Stimulated activated CD4-positive, alpha-beta T cell treated with anti-CD3 and anti-CD28 coated beads, Interleukin-15, amount 100 ng/mL, for 24 hours (primary cell): ENCODE measurements at regions not wholly inside any gene's neighbourhood (a gene's known extent, or its start where the extent isn't known, plus 50 kb on each side); places are given as distances from the start of the nearest gene placed in this dataset.

Experiments used
- DNase-seq: peaks from one replicate; pipeline ENCODE4 v3.0.0-alpha.2; 2020

DNA sequence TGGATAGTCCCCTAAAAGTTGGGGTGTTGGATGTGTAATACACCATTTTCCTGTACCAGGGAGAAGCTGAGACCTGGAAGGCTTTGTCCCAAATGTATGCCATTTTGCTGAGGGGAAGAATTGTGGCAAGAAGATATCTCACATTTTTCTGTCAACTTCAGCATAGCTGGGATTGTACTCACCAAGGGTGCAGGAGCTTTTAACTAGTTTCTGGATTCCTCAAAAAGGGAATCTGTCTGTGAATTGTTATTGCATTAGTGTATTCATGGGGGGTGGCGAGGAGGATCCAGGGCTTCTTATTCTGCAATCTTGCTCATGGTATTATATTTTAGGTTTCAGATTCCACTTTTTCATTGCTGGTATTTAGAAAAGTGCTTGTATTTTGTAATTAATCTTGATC, 208.2 kb upstream of the MYOCD start:
- no peak for DNase-seq

DNA sequence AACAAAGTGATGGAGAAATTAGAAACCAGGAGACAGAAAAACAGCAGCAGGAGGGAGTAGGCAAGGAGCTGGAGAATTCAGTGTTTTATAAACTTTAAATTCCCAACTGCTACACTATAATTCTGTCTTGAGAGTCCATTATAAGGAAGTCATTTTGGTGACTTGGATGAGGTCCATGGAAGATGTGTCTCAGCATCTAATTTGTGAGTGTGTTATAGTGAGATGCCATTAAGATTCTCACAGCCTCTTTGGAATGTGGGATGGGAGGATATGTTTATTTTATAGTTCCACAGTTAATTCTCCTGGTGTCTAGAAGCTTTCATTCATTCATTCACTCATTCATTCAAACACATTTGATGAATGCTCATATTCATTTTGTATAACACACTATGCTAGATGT, 206.0 kb upstream of the MYOCD start:
- DNase-seq = no peak

DNA sequence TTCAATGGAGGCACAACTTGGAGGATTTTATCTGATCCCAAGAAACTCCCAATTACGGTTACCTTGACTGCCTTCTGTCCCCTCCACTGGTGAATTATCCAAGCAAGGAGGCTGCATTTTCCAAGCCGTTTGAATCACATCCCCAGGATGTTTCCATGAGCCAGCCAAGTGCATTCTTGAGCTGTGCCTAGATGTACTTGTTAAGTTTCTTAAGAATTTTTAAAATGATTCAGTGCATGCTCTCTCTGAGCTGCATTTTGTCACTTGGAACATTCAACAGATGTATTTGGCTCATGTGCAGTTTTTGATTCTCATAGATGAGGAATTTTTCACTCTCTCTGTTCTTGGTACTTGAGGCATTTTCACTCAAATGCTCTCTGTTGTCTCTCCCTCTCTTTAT, 202.6 kb upstream of the MYOCD start:
- DNase-seq = no peak

- DNase-seq = no peak
These were observed 193.2 kb upstream of the MYOCD start for GRCh38 chr17:12472252-12473173.

GRCh38 chr17:12478311-12478710, 187.4 kb upstream of the MYOCD start:
- no peak for DNase-seq

- no peak for DNase-seq
These were observed 180.3 kb upstream of the MYOCD start for GRCh38 chr17:12485361-12485906.

DNA sequence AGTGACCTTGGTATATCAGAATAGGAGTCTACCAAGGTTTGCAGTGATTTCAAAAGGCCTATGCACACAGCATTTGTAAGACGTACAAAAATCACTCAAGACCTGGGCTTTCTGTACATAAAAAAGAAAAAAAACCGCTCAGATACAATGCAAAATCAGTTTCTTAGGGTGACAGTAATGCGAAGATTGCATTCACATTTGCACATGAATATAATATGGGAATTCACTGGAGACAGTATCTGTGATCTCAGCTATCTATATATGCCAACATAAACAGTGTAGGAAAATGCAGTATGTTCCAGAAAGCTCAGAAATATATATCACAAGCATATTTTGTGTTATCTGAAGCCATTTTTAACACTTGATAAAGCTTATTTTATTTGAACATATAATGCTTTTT, 176.4 kb upstream of the MYOCD start:
- no peak for DNase-seq

DNA sequence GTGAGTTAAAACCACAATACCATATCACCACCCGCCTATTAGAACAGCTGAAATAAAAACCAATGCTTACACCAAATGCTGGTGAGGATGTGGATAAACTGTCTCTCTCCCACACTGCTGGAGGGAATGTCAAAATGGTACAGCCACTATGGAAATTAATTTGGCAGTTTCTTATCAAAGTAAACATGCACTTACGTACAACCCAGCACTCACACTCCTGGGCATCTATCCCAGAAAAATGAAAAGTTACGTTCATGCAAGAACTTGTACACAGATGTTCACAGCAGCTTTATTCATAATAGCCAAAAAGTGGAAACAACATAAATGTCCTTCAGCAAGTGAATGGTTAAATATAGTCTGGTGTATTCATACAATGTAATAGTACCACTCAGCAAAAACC, 173.2 kb upstream of the MYOCD start:
- DNase-seq = no peak

- no peak for DNase-seq
These were observed 159.8 kb upstream of the MYOCD start for GRCh38 chr17:12505866-12506265.

- DNase-seq = no peak
These were observed 158.6 kb upstream of the MYOCD start for GRCh38 chr17:12507026-12507595.

- DNase-seq = no peak
These were observed 155.9 kb upstream of the MYOCD start for GRCh38 chr17:12509801-12510200.

GRCh38 chr17:12510535-12510934, 155.2 kb upstream of the MYOCD start:
- DNase-seq = no peak

DNA sequence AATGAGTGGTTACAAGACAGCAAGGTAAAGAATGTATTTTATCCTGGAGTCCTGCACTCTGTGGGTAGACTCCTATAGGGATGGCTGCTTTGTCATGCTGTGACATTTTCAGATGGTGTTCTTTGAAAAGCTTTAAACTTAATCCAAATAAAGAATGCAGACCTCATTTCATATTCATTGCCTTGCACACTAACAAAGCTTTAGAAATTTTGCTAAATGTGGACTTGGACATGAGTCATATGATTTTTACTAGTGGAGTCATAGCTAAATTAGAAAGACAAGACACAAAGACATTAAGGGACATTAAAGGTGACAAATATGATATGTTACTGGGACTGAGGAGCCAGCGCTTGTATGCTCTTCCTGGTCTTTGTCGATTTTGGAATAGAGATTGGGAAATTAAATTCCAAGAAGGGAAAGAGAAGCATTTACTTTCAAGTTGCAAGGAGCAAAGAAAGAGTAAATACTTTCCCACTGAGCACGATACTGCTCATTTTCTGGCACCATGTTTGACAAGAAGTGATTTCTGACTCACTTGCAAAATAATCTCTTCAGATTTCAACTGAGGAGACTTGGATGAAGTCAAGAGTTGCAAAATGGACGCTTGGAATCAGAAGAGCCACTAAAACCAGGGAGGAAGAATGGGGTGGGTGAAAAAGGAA, 152.9 kb upstream of the MYOCD start:
- DNase-seq = no peak

- DNase-seq = no peak
These were observed 151.1 kb upstream of the MYOCD start for GRCh38 chr17:12514596-12514995.

GRCh38 chr17:12519956-12520594, 145.6 kb upstream of the MYOCD start:
- DNase-seq = no peak

DNA sequence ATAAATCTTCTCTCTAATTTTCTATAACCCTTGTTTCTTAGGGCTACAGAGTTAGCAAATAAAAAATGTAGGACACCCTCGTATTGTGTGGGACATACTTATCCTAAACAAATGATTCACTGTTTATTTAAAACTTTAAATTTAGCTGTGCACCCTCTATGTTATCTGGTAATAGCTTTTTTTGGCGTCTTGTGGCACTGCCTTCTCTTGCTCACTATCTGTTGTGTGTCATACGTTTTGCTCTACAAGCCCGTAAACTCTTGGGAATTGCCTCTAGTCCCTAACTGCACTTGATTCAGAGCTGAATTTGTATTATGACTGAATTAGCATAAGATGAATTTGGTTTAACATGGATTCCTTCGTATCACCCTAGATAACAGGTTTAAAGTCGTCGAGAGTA, 144.3 kb upstream of the MYOCD start:
- DNase-seq = no peak

- DNase-seq = no peak
These were observed 143.4 kb upstream of the MYOCD start for GRCh38 chr17:12522336-12522735.

DNA sequence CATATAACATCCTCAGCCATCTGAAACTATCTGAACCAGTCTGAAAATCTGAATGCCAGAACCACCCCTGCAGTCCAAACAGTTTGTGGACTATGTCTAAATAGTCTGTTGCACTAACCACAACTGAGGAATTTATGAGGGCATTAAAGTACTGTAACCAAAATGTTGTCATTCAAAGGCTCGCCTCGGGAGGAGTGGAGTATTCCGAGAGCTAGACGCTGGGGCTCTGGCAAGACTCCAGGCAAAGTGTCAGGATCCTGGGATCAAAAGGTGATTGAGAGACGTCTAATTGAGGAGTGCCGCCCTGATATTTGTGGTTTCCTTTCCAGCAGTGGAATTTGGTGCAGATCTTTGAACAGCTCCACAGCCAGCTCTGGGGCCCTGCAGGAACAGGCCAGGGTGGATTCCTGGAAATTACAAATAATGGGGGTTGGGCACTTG, 142.9 kb upstream of the MYOCD start:
- DNase-seq = no peak

GRCh38 chr17:12523244-12523643, 142.4 kb upstream of the MYOCD start:
- DNase-seq = no peak

- DNase-seq = no peak
These were observed 137.7 kb upstream of the MYOCD start for GRCh38 chr17:12528036-12528435.

GRCh38 chr17:12530161-12530560, 135.5 kb upstream of the MYOCD start:
- no peak for DNase-seq

DNA sequence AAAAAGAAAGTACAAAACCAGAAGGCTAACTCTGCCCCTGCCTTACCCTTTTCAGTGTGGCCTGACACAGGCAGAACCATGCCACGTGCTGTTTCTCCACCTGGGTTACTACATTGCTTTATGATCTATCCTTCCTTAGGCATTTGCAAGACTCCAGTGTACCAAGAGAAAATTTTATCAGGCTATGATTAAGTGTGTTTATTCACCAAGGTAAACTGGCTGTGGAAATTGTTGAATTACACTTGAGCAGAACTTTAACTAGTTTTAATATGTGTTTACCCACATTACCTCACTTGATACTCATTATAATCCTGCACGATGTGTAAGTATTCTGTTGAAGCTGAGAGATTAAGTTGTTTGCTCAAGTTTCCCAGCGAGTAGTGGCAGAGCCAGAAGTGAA, 129.7 kb upstream of the MYOCD start:
- no peak for DNase-seq

DNA sequence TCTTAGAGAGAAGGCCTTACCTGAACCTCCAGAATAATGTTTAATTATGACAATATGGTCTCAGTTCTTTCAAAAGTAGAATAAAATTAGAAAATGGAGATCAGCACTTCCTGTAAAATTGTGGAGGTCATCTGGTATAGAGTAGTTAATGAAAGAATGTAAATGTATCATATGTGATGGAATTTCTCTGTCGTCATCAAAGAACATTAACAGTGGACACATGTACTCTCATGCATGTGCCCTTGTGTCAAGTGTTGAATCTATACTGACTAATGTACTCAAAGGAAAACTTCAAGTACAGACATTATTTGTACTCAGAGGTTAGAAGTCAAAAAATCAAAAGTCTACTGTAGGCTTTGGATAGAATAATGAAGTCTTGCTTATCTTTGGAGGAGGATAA, 129.2 kb upstream of the MYOCD start:
- DNase-seq = no peak
